Hematopoietic multipotent progenitor cell treated with erythropoietin and hydrocortisone succinate and interleukin-3 and kit ligand, for 15 days (in vitro differentiated cells): ENCODE measurements at regions not wholly inside any gene's neighbourhood (a gene's known extent, or its start where the extent isn't known, plus 50 kb on each side); places are given as distances from the start of the nearest gene placed in this dataset.
"Not testable (repeated sequence)": the region's sequence is repeated elsewhere in the genome, so short reads cannot be mapped to it uniquely, and the experiment has no call there.

Source experiments
- DNase-seq: peaks from one replicate; pipeline ENCODE4 v3.0.0-alpha.2; 2015; ENCODE audit warnings: low spot score

DNA sequence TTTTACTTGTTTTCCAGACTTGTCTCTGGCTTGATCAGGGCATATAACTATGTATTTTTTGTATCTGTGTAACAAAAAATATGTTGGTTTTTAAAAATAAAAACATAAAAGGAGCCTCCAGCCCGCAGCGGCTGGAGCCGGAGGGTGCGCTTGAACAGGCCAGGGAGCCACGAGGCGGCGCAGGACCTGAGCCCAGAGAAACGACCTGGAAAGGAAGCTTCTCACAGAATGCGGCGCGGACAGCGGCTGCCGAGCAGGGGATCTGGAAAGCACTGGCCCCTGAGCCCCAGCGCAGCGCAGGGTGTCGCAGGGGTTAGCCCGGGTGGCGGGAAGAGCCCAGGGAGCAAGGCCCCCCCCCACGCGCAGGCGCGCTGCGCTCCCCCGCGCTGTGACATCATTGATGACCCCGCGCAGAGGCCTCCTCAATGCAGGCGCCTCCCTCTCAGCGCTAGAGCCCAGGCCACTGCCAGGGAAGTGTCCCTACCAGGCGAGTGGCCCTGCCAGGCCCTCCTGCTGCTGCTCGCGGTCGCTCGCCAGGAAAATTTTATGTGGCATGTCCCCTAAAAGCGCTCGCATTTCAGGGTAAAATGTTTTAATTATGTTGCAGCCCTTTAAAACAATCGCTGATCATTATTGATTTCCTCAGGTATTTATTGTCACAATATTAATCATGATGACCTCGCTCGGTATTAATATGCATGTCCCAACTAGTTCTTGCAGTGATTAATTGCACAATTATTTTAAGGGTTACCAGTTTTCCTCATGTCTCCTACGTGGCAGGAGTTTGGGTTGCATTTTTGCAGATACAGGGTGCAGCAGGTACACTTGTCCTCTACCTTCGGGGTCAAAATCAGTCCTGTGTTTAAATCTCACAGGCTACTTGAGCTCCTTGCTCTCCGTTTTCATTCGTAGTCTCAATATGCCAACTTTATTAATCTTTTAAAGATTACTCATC, 134.2 kb downstream of the USP22 start:
- DNase-seq: peak; percentile 78

- no peak for DNase-seq
These were observed 128.2 kb downstream of the USP22 start for GRCh38 chr17:20914658-20915057.

DNA sequence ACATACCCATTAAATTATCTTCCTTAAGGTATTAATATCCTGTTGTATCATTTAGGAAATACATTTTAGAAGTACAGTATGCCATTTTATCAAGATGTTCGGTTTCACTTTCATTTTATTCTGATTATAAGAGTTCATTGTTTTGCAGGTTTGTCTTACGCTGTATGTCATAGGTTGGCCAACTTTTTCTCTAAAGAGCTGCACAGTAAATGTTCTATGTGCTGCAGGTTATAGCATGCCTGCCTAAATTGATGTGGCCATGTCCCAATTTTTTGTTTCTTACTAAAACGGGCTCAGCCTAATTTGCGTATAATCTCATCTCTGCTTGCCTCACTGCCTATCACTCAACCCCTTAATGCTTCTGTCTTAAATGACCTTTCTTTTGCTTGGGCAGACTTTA, 126.4 kb downstream of the USP22 start:
- DNase-seq: no peak

DNA sequence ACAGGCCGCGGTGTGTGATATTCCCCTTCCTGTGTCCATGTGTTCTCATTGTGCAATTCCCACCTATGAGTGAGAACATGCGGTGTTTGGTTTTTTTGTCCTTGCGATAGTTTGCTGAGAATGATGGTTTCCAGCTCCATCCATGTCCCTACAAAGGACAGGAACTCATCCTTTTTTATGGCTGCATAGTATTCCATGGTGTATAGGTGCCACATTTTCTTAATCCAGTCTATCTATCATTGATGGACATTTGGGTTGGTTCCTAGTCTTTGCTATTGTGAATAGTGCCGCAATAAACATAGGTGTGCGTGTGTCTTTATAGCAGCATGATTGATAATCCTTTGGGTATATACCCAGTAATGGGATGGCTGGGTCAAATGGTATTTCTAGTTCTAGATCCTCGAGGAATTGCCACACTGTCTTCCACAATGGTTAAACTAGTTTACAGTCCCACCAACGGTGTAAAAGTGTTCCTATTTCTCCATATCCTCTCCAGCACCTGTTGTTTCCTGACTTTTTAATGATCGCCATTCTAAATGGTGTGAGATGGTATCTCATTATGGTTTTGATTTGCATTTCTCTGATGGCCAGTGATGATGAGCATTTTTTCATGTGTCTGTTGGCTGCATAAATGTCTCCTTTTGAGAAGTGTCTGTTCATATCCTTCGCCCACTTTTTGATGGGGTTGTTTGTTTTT, 125.1 kb downstream of the USP22 start:
- not testable (repeated sequence) for DNase-seq

DNA sequence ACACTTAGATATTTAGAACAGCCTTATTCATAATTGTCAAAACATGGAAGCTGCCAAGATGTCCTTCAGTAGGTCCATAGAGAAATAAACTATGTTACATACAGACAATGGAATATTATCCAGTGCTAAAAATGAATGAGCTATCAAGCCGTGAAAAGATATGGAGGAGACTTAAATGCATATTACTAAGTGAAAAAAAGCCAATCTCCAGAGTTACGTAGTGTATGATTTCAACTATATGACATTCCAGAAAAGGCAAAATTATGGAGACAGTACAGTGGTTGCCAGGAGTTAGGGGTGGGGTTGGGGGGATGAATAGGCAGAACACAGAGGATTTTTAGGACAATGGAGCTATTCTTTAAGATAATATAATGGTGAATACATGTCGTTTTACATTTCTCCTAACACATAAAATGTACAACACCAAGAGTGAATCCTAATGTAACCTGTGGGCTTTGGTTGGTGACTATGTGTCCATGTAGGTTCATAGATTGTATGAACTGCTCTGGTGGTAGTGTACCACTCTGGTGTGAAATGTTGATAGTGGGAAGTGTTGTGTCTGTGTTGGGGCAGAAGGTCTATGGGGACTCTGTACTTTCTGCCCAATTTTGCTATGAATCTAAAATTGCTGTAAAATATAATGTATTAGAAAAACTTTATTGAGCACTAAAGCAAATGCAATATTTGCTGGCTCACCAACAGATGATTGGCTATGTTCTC, 122.6 kb downstream of the USP22 start:
- DNase-seq: no peak

DNA sequence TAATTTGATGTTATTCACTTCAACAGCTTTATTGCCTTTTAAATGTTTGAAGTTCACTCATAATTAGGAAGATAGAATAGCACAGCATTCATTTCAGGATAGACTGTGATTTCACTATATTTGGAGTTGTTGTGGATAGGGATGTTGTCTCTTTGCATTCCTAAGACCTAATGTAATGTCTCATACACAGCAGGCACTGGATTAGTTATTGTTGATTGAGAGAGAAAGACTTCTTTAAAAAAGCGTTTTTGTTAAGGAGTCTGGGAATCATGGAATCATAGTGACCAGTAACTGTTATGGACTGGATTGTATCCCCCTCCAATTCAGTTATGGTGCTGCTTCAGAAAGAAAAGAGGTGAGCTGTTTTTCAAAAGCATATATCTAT, 122.0 kb downstream of the USP22 start:
- DNase-seq: no peak

GRCh38 chr17:20922128-20922670, 120.6 kb downstream of the USP22 start:
- no peak for DNase-seq

GRCh38 chr17:20924306-20924705, 118.5 kb downstream of the USP22 start:
- no peak for DNase-seq

- no peak for DNase-seq
These were observed 117.7 kb downstream of the USP22 start for GRCh38 chr17:20925091-20925490.

- DNase-seq: no peak
These were observed 116.9 kb downstream of the USP22 start for GRCh38 chr17:20925954-20926353.

- DNase-seq: no peak
These were observed 116.3 kb downstream of the USP22 start for GRCh38 chr17:20926532-20926931.

DNA sequence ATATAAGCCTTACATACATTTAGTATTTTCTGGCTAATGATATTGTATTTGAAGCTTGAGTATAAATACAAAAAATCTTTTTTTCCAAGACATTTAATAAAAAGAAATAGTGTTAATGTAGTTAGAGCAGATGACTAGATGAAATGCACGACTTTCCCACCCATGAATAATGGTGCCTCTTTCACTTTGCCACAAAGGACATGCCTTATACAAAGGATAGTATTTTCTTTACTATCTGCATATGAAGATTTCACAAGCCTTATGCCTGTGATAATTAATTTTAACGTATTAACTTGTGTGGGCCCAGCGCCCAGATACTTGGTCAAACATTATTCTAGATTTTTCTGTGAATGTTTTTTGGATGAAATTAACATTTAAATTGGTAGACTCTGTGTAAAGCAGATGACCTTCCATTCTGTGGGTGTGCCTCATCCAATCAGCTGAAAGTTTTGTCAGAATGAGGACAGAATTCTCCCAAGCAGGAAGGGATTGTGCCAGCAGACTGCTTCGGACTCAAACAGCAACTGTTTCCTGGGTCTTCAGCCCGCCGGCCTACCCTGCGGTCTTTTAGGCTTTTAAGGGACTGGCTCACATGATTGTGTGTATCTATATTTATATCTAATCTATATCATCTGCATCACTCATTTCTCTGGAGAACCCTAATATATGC, 115.4 kb downstream of the USP22 start:
- DNase-seq: no peak

DNA sequence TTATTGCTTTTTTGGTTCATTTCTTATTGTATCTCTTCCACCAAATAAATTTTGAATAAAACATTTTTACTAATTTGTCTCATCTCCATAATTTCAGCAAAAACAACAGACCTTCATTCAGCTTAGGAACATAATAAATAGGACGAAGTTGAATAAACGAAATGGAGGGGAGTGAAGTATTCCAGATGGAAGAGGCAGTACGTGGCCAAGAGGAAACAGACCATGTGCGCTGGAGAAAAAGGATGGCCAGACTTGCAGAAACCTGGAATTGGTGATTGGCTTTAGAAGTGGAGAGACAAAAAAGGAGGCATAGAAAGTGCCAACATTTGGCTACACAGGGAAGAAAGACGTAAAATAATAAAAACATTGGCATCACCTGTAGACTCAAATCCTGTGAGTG, 113.5 kb downstream of the USP22 start:
- DNase-seq: no peak

DNA sequence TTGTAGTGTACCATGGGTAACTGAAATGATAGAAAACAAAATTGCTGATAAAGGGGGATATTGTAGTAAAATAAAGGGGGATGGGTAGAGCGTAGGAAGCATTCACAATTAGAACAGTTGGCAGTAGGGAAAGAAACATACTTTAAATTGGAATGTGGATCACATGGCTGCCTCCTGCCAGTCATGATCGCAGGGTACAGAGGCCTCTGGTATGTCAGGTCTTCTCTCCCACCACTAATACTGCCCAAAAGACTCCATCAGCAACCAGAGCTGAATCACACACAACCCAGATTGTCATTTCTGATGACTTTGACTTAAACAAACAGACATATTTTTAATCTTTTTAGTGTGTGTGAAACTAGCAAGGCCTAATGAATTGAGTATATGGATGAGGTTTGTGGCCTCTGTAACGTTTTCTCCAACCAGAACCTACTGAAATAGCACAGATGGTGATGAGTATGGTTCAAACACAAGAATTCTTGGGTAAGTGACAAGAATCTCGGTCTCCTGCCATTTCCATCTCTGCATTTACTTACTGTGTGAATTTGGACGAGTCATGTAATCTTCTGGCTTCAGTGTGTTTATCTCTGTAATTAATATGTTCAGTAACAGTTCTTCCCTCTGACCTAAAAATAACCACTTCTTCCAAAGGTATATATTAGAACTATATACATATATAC, 112.6 kb downstream of the USP22 start:
- no peak for DNase-seq

- not testable (repeated sequence) for DNase-seq
These were observed 109.8 kb downstream of the USP22 start for GRCh38 chr17:20933040-20933439.

GRCh38 chr17:20934288-20934687, 108.5 kb downstream of the USP22 start:
- no peak for DNase-seq

DNA sequence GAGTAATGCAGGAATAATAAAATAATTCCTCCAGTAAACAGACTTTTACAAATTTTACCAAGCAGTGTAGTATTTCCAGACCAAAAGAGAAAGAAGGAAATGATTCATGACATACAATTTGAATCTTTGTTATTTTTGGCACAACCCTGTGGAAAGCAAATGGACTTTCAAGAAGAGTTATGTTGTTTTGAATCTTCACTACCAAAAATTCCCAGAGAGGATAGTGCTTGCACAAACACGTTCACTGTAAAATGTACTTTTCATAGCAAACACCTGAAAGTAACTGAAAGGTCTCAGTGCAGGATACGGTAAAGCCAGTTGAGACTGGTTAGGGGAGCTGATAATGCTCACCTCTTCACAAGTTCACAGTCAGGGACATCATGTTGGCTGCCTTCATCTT, 107.1 kb downstream of the USP22 start:
- no peak for DNase-seq

- no peak for DNase-seq
These were observed 104.6 kb downstream of the USP22 start for GRCh38 chr17:20938244-20938643.

DNA sequence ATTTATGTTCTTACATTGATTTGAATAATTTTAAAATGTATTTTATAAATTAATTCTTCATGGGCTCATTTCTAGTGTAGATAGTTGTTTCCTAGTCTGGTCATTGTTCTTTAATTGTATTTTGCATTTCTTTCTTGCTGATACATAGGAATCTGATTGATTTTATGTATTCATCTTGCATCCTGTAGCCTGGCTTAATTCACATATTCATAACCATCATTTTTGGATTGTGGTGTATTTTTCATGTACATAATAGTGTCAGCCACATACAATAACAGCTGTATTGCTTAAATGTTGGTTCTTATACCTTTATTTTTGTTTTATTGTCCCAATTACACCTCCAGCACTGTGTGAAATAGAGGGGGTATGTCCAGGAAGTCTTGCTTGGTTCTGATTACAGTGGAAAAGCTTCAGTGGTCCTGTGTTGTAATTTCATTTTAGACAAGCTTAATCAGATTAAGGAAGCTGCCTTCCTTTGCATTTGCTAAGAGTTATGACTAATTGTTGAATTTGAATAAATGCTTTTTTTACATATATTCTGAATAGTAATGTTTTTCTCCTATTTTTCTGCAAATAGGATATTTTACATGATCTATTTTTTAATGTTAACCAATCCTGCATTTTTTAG, 103.7 kb downstream of the USP22 start:
- DNase-seq: no peak

GRCh38 chr17:20941872-20942271, 100.9 kb downstream of the USP22 start:
- DNase-seq: no peak
